DND-41 (cell line): ENCODE measurements at regions not wholly inside any gene's neighbourhood (a gene's known extent, or its start where the extent isn't known, plus 50 kb on each side); places are given as distances from the start of the nearest gene placed in this dataset.

Experiments
- ATAC-seq: fragments of 200-7000 bp; cut with Tn5 transposase; 3 replicates; pipeline ENCODE4 v1.9.1; 2021; ENCODE audit warnings: low read depth; ENCODE audit not compliant: insufficient read depth
- DNase-seq: peaks from one replicate; pipeline ENCODE4 v3.0.0-alpha.2; 2020
- H2AFZ ChIP-seq: 2 replicates; pipeline ENCODE4 v1.6.0; 2012; ENCODE audit warnings: low read depth, low read length
- H3K27ac ChIP-seq: 2 replicates; pipeline ENCODE4 v1.5.1; 2012; ENCODE audit warnings: low read length, inconsistent platforms
- H3K27me3 ChIP-seq: fragments of 200-600 bp; sonication (generic); 2 replicates; pipeline ENCODE4 v1.6.0; 2012; ENCODE audit warnings: low read length, mild to moderate bottlenecking, inconsistent platforms; ENCODE audit not compliant: insufficient read depth, poor library complexity
- H3K36me3 ChIP-seq: 2 replicates; pipeline ENCODE4 v1.5.1; 2012; ENCODE audit warnings: low read length, inconsistent platforms; ENCODE audit not compliant: insufficient read depth
- H3K4me1 ChIP-seq: 2 replicates; pipeline ENCODE4 v1.5.1; 2012; ENCODE audit warnings: mild to moderate bottlenecking, low read length; ENCODE audit not compliant: insufficient read depth
- H3K4me2 ChIP-seq: 2 replicates; pipeline ENCODE4 v1.6.0; 2012; ENCODE audit warnings: mild to moderate bottlenecking, moderate library complexity, low read length, inconsistent platforms; ENCODE audit not compliant: insufficient read depth
- H3K4me3 ChIP-seq, 2 experiments: fragments of 200-600 bp in 1 of 2; shearing (Covaris generic) in 1 of 2; 2 replicates each; pipeline ENCODE4 v1.5.1; 2012 to 2016; ENCODE audit warnings: inconsistent platforms in 2 of 2, low read length in 2 of 2, mild to moderate bottlenecking in 2 of 2, low read depth in 1 of 2, moderate library complexity in 1 of 2
- H3K79me2 ChIP-seq: 2 replicates; pipeline ENCODE4 v1.6.0; 2012; ENCODE audit warnings: low read length, inconsistent platforms; ENCODE audit not compliant: insufficient read depth
- H3K9ac ChIP-seq: 2 replicates; pipeline ENCODE4 v1.6.0; 2012; ENCODE audit warnings: low read depth, mild to moderate bottlenecking, inconsistent platforms, low read length, moderate library complexity
- H3K9me3 ChIP-seq: 2 replicates; pipeline ENCODE4 v1.5.1; 2012; ENCODE audit warnings: low read length, moderate library complexity, mild to moderate bottlenecking, inconsistent platforms; ENCODE audit not compliant: insufficient read depth, severe bottlenecking
- H4K20me1 ChIP-seq: 2 replicates; pipeline ENCODE4 v1.6.0; 2012; ENCODE audit warnings: low read length; ENCODE audit not compliant: insufficient read depth
- EZH2 ChIP-seq: IDR thresholded peaks from 3 replicates; pipeline ENCODE4 v1.6.1; 2012; ENCODE audit warnings: borderline replicate concordance, low read depth, mild to moderate bottlenecking, moderate library complexity, low read length, inconsistent platforms; ENCODE audit not compliant: severe bottlenecking
- TF ChIP-seq, protein P1 (sequence below): IDR thresholded peaks from 2 replicates; pipeline ENCODE4 v1.5.1; 2012; ENCODE audit warnings: borderline replicate concordance, low read length, moderate library complexity, mild to moderate bottlenecking; ENCODE audit not compliant: poor library complexity, severe bottlenecking; ENCODE audit errors: extremely low read depth

GRCh38 chr4:25551605-25552004 lies 104.0 kb upstream of the SLC34A2 start:
- H3K27ac ChIP-seq = no peak overlapping the region
- no peaks in the 10 kb centered on the region for H4K20me1 ChIP-seq
- H3K4me1 ChIP-seq = no peaks in the 10 kb centered on the region
- no peak for TF ChIP-seq EZH2
- TF ChIP-seq, protein P1, sequence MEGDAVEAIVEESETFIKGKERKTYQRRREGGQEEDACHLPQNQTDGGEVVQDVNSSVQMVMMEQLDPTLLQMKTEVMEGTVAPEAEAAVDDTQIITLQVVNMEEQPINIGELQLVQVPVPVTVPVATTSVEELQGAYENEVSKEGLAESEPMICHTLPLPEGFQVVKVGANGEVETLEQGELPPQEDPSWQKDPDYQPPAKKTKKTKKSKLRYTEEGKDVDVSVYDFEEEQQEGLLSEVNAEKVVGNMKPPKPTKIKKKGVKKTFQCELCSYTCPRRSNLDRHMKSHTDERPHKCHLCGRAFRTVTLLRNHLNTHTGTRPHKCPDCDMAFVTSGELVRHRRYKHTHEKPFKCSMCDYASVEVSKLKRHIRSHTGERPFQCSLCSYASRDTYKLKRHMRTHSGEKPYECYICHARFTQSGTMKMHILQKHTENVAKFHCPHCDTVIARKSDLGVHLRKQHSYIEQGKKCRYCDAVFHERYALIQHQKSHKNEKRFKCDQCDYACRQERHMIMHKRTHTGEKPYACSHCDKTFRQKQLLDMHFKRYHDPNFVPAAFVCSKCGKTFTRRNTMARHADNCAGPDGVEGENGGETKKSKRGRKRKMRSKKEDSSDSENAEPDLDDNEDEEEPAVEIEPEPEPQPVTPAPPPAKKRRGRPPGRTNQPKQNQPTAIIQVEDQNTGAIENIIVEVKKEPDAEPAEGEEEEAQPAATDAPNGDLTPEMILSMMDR = no peak
- H3K9ac ChIP-seq = no peak overlapping the region
- ATAC-seq (no peak), DNase-seq (no peak)
- H2AFZ ChIP-seq = no peak overlapping the region
- H3K79me2 ChIP-seq = no peaks in the 10 kb centered on the region
- no peaks in the 10 kb centered on the region for H3K27me3 ChIP-seq
- no peak overlapping the region for H3K4me2 ChIP-seq
- no peak overlapping the region for H3K4me3 ChIP-seq
- H3K9me3 ChIP-seq = no peaks in the 10 kb centered on the region
- H3K36me3 ChIP-seq = no peaks in the 10 kb centered on the region

DNA sequence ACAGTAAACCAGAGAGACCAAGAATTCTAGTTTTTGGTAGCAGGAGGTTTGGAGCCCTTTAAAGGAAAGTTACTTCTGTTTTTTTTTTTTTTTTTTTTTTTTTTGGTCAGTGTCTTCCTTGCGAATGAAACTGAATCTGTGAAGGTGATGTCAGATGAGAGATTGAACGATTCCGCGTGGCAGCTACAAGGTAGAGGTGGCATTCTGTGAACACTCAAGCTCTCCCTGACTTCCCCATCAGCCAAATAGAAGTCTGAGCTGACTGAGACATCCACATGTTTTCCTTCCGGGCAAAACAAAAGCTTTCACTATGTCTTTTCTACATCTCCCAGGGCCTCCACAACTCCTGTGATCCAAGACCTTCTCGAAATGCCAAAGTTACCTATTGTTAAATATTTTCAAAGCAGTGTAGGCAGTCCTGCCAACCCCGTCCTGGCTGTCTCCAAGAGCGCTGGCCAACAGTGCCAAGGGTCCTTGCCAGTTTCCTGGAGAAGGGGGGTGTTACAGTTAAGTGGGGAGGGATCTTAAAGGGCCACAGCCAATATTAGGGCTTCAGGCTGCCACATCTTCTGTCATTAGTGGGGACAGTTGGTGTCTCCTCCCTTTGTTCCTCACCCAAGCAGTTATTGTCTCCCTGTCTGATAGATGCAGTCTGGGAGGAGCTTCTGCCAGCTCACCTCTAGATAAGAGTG lies 102.9 kb upstream of the SLC34A2 start:
- H4K20me1 ChIP-seq = no peaks in the 10 kb centered on the region
- H3K27ac ChIP-seq = no peak overlapping the region
- H2AFZ ChIP-seq = no peak overlapping the region
- H3K9ac ChIP-seq = no peak overlapping the region
- H3K4me3 ChIP-seq = no peak overlapping the region
- ATAC-seq (no peak), DNase-seq (no peak)
- no peaks in the 10 kb centered on the region for H3K79me2 ChIP-seq
- H3K9me3 ChIP-seq = no peaks in the 10 kb centered on the region
- H3K4me1 ChIP-seq = no peaks in the 10 kb centered on the region
- no peak for TF ChIP-seq EZH2
- TF ChIP-seq, protein P1 = no peak
- H3K36me3 ChIP-seq = no peaks in the 10 kb centered on the region
- H3K27me3 ChIP-seq = no peaks in the 10 kb centered on the region
- H3K4me2 ChIP-seq = no peak overlapping the region

GRCh38 chr4:25559508-25559907 lies 96.1 kb upstream of the SLC34A2 start:
- H3K27ac ChIP-seq = no peak overlapping the region

More at GRCh38 chr4:25559508-25559907, 96.1 kb upstream of the SLC34A2 start:
- Histone ChIP-seq H3K9ac (no peak overlapping the region), H3K27me3 (no peaks in the 10 kb centered on the region), H4K20me1 (no peaks in the 10 kb centered on the region), H3K9me3 (no peaks in the 10 kb centered on the region), H3K36me3 (no peaks in the 10 kb centered on the region), H3K79me2 (no peaks in the 10 kb centered on the region), H3K4me2 (no peak overlapping the region), H2AFZ (no peak overlapping the region), H3K4me3 (no peak overlapping the region), H3K4me1 (no peaks in the 10 kb centered on the region)
- ATAC-seq (no peak), DNase-seq (no peak)
- no peak for TF ChIP-seq EZH2
- TF ChIP-seq, protein P1 = no peak
